ENCODE measurements at regions not wholly inside any gene's neighbourhood (a gene's known extent, or its start where the extent isn't known, plus 50 kb on each side); places are given as distances from the start of the nearest gene placed in this dataset.

DNA sequence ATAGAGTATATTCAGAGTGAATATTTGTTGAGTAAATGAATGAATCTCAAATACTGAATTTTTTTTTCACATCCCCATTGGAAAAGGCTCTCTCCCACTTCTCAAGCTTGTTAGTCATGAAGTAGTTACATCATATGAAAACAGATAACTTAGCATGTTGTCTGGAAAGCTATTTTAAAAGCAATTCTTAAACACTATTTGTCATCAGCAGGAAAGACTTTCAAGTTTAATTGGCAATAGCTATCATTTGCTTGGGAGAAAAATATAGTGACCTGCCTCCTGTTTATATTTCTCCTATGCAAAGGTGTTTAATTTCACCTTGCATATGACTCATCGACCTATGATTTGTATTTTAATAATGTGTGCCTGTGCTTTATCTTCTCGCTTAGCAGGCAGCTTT lies 499.8 kb upstream of the GRIA1 start:
- FAIRE-seq = no peak

More for the DNA sequence above, 499.8 kb upstream of the GRIA1 start:
- Histone ChIP-seq H3K4me3 (ENCODE audit: extremely low read depth in 1 of 4, insufficient read depth in 2 of 4, low read depth in 3 of 4, low read length in 4 of 4) (no peak overlapping the region), H3K79me1 (ENCODE audit: low read depth, low read length) (no peaks in the 10 kb centered on the region), H3K9ac (replicated peaks in 1 of 4; ENCODE audit: extremely low read depth in 1 of 4, low read depth in 3 of 4, low read length in 3 of 4) (no peak overlapping the region), H3K9me3 (ENCODE audit: insufficient read depth in 2 of 2, low read depth in 1 of 2, low read length in 1 of 2) (no peaks in the 10 kb centered on the region), H3K18ac (ENCODE audit: extremely low read depth, low read length) (no peak overlapping the region), H3K23ac (ENCODE audit: insufficient read length) (no peak overlapping the region), H4K20me1 (replicated peaks in 1 of 2; ENCODE audit: control insufficient read depth in 1 of 2, insufficient read depth in 2 of 2, low read length in 2 of 2) (no peaks in the 10 kb centered on the region), H3K14ac (ENCODE audit: insufficient read length) (no peak overlapping the region), H4K91ac (replicated peaks; ENCODE audit: insufficient read length, low read length) (no peak overlapping the region), H3K4me1 (replicated peaks in 1 of 4; ENCODE audit: control insufficient read depth in 3 of 4, insufficient read depth in 4 of 4, low read length in 3 of 4) (peaks cover 0 to 4% (median 2%) of the 10 kb centered on the region in 4 experiments; a peak in 3 of 7 replicates), H2BK120ac (replicated peaks; ENCODE audit: low read depth, low read length) (no peak overlapping the region), H2AK5ac (ENCODE audit: low read depth, low read length) (no peak overlapping the region), H3K23me2 (ENCODE audit: low read depth, low read length) (no peaks in the 10 kb centered on the region), H3K27ac (ENCODE audit: low read depth, low read length) (no peak overlapping the region), H4K8ac (ENCODE audit: extremely low read depth, insufficient read depth, low read length) (no peak overlapping the region), H2AFZ (ENCODE audit: low read length) (no peak overlapping the region), H3K56ac (replicated peaks; ENCODE audit: insufficient read length, low read depth, low read length) (no peak overlapping the region), H3K27me3 (replicated peaks in 1 of 4; ENCODE audit: control insufficient read depth in 3 of 4, extremely low read depth in 1 of 4, insufficient read depth in 3 of 4, low read length in 3 of 4) (no peaks in the 10 kb centered on the region), H3K79me2 (ENCODE audit: control insufficient read depth in 1 of 2, insufficient read depth in 2 of 2, low read length in 2 of 2) (no peaks in the 10 kb centered on the region), H3K4ac (replicated peaks; ENCODE audit: insufficient read length, low read depth, low read length) (no peak overlapping the region), H2BK15ac (ENCODE audit: low read length) (no peak overlapping the region), H4K5ac (ENCODE audit: insufficient read length, low read depth, low read length) (no peak overlapping the region), H2BK12ac (ENCODE audit: low read depth, low read length) (no peak overlapping the region), H2BK20ac (ENCODE audit: low read length) (no peak overlapping the region), H3K36me3 (ENCODE audit: control insufficient read depth in 2 of 4, insufficient read depth in 4 of 4, low read length in 3 of 4) (no peaks in the 10 kb centered on the region), H3K4me2 (ENCODE audit: insufficient read depth in 1 of 2, low read depth in 2 of 2, low read length in 2 of 2) (no peak overlapping the region), H2BK5ac (ENCODE audit: low read depth, low read length) (no peak overlapping the region)
- ChIA-PET POLR2A (ENCODE audit: partially characterized antibody) (no interaction called here), CTCF (ENCODE audit: partially characterized antibody) (no interaction called here)
- DNase-seq (ENCODE audit: low read depth in 1 of 2, low spot score in 2 of 2) = no peak
- TF ChIP-seq JUN (IDR thresholded peaks at IDR 0.05; ENCODE audit: low read depth, low read length) = no peak
- no peak for TF ChIP-seq SP4 (IDR thresholded peaks at IDR 0.05; ENCODE audit: low read length)
- no peak for TF ChIP-seq GABPA (IDR thresholded peaks at IDR 0.05; ENCODE audit: borderline replicate concordance, insufficient read depth, low read length)
- TF ChIP-seq MAFK (IDR thresholded peaks at IDR 0.05; ENCODE audit: low read depth, low read length) = no peak
- no peak for TF ChIP-seq ASH2L (IDR thresholded peaks at IDR 0.05; ENCODE audit: low read length)
- no peak for TF ChIP-seq CREB1 (IDR thresholded peaks at IDR 0.05)
- no peak for TF ChIP-seq CBX8 (IDR thresholded peaks at IDR 0.05; ENCODE audit: borderline replicate concordance, low read depth, low read length)
- no peak for TF ChIP-seq RAD21 (IDR thresholded peaks at IDR 0.05 in 1 of 2, conservative IDR thresholded peaks at IDR 0.05 in 1 of 2; ENCODE audit: low read depth in 2 of 2, low read length in 2 of 2)
- TF ChIP-seq, protein P1, sequence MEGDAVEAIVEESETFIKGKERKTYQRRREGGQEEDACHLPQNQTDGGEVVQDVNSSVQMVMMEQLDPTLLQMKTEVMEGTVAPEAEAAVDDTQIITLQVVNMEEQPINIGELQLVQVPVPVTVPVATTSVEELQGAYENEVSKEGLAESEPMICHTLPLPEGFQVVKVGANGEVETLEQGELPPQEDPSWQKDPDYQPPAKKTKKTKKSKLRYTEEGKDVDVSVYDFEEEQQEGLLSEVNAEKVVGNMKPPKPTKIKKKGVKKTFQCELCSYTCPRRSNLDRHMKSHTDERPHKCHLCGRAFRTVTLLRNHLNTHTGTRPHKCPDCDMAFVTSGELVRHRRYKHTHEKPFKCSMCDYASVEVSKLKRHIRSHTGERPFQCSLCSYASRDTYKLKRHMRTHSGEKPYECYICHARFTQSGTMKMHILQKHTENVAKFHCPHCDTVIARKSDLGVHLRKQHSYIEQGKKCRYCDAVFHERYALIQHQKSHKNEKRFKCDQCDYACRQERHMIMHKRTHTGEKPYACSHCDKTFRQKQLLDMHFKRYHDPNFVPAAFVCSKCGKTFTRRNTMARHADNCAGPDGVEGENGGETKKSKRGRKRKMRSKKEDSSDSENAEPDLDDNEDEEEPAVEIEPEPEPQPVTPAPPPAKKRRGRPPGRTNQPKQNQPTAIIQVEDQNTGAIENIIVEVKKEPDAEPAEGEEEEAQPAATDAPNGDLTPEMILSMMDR (IDR thresholded peaks at IDR 0.05; ENCODE audit: control extremely low read depth in 1 of 3, insufficient read depth in 1 of 3, low read depth in 1 of 3, low read length in 3 of 3) = no peak
- TF ChIP-seq SIN3A (conservative IDR thresholded peaks at IDR 0.05 in 1 of 2, IDR thresholded peaks at IDR 0.05 in 1 of 2; ENCODE audit: low read depth in 1 of 2, low read length in 2 of 2) = no peak
- no peak for TF ChIP-seq GTF2F1 (IDR thresholded peaks at IDR 0.05; ENCODE audit: borderline replicate concordance, low read depth, low read length)
- WGBS, 2 experiments (ENCODE audit: extremely low coverage in 1 of 2, insufficient coverage in 1 of 2, insufficient read length in 1 of 2, insufficient replicate concordance in 2 of 2, low coverage in 1 of 2, low lambda C conversion rate in 2 of 2, missing lambda C conversion rate in 1 of 2) = 94% methylated on average over 2 of the region's 2 CpGs; no CpG with 5 or more reads in 1 of the 2 experiments
